ENCODE measurements at regions not wholly inside any gene's neighbourhood (a gene's known extent, or its start where the extent isn't known, plus 50 kb on each side); places are given as distances from the start of the nearest gene placed in this dataset.
"Not testable (repeated sequence)": the region's sequence is repeated elsewhere in the genome, so short reads cannot be mapped to it uniquely, and the experiment has no call there.

DNA sequence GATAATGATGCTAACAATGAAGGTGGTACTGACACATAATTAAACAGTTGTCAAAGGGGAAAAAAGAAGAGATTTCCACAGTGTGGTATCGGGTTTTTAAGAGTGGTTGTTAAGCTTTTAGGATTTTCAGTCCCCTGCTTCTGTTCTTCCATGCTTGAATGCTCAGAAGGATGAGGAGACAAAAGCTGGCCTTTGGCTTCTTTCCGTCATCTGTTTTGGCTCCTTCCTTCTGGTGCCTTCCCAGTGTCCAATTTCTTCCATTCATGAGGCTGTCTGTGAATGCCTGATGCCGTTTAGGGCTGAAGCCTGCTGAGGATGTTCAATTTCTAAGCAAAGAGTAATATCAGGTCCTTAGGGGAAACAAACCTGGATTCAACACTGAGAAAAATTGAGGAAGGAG lies 179.6 kb upstream of the GLRA1 start (continued):
- TF ChIP-seq, protein P1, sequence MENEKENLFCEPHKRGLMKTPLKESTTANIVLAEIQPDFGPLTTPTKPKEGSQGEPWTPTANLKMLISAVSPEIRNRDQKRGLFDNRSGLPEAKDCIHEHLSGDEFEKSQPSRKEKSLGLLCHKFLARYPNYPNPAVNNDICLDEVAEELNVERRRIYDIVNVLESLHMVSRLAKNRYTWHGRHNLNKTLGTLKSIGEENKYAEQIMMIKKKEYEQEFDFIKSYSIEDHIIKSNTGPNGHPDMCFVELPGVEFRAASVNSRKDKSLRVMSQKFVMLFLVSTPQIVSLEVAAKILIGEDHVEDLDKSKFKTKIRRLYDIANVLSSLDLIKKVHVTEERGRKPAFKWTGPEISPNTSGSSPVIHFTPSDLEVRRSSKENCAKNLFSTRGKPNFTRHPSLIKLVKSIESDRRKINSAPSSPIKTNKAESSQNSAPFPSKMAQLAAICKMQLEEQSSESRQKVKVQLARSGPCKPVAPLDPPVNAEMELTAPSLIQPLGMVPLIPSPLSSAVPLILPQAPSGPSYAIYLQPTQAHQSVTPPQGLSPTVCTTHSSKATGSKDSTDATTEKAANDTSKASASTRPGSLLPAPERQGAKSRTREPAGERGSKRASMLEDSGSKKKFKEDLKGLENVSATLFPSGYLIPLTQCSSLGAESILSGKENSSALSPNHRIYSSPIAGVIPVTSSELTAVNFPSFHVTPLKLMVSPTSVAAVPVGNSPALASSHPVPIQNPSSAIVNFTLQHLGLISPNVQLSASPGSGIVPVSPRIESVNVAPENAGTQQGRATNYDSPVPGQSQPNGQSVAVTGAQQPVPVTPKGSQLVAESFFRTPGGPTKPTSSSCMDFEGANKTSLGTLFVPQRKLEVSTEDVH (IDR thresholded peaks at IDR 0.05; ENCODE audit: low read depth, partially characterized antibody) = no peak

DNA sequence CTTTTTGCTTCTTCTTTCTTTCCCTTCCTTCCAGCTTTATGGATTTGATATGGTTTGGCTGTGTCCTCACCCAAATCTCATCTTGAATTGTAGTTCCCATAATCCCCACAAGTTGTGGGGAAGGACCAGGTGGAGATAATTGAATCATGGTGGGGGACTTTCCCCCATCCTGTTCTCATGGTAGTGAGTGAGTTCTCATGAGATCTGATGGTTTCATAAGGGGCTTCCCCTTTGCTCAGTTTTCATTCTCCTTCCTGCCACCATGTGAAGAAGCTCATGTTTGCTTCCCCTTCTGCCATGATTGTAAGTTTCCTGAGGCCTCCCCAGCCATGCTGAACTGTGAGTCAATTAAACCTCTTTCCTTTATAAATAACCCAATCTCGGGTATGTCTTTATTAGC lies 178.3 kb upstream of the GLRA1 start:
- H4K20me1 ChIP-seq (ENCODE audit: control insufficient read depth, insufficient read depth); H3K36me3 ChIP-seq (ENCODE audit: control insufficient read depth in 2 of 2, insufficient read depth in 2 of 2, low read length in 1 of 2); H3K9me3 ChIP-seq (replicated peaks; ENCODE audit: control insufficient read depth, insufficient read depth, low read length); in situ Hi-C loops (cut with MboI); BruUV-seq (replicated peaks); RAD21 ChIA-PET (ENCODE audit: unreplicated experiment); H3K4me2 ChIP-seq (ENCODE audit: control insufficient read depth, insufficient read depth); FAIRE-seq; H3K4me1 ChIP-seq (ENCODE audit: control insufficient read depth, insufficient read depth, low read length); DNase-seq (ENCODE audit: low read depth, low spot score); CTCF ChIA-PET; intact Hi-C loops (cut with micrococcal nuclease; ENCODE audit: unreplicated experiment); H3K9ac ChIP-seq (ENCODE audit: control insufficient read depth, insufficient read depth, low read length); H3K27me3 ChIP-seq (replicated peaks in 1 of 2; ENCODE audit: control insufficient read depth in 2 of 2, insufficient read depth in 2 of 2, low read length in 1 of 2); H3K79me2 ChIP-seq (ENCODE audit: control insufficient read depth, insufficient read depth, low read length); H3K4me3 ChIP-seq; H3K27ac ChIP-seq (ENCODE audit: control insufficient read depth, insufficient read depth); ATAC-seq; POLR2A ChIA-PET; H2AFZ ChIP-seq (ENCODE audit: control insufficient read depth, low read depth, low read length): not testable (repeated sequence)
- SMC1A ChIA-PET (ENCODE audit: uncharacterized antibody, unreplicated experiment) = interaction anchor here (1.2 to 1.4 kb wide), 2 partner anchors 8 to 10 kb away, joined by 3 read pairs; no protein-coding TSS in a partner anchor
- 0% methylated on average over 1 of the region's 1 CpG for WGBS (ENCODE audit: insufficient coverage, insufficient replicate concordance, low lambda C conversion rate, missing lambda C conversion rate)

DNA sequence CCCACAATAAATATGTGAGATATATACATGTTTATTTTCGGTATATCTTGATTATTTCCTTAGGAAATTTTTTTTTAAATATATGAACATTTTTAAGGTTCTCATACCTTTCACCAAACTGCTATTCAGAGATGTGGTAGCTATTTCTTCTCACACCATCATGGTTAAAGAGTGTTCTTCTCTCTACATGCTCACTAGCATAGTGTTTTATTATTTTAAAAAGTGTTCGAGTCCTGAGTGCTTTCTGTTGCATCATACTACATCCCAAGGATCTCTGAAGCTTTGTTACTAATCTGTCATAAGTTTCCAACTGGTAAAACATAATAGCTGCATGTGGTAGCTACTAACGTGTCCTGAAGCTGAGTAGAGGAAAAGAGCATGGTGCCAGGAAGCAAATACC lies 177.4 kb upstream of the GLRA1 start:
- ChIA-PET CTCF (interaction anchor here (0.6 to 0.7 kb wide), 2 partner anchors 213 to 1319 kb away, joined by 4 read pairs; no protein-coding TSS in a partner anchor), RAD21 (ENCODE audit: unreplicated experiment) (no interaction called here), POLR2A (no interaction called here), SMC1A (ENCODE audit: uncharacterized antibody, unreplicated experiment) (no interaction called here)
- Histone ChIP-seq H3K79me2 (ENCODE audit: control insufficient read depth, insufficient read depth, low read length) (no peaks in the 10 kb centered on the region), H3K4me1 (ENCODE audit: control insufficient read depth, insufficient read depth, low read length) (no peaks in the 10 kb centered on the region), H4K20me1 (ENCODE audit: control insufficient read depth, insufficient read depth) (no peaks in the 10 kb centered on the region), H3K4me2 (ENCODE audit: control insufficient read depth, insufficient read depth) (no peak overlapping the region), H3K27ac (ENCODE audit: control insufficient read depth, insufficient read depth) (no peak overlapping the region), H2AFZ (ENCODE audit: control insufficient read depth, low read depth, low read length) (no peak overlapping the region), H3K27me3 (replicated peaks in 1 of 2; ENCODE audit: control insufficient read depth in 2 of 2, insufficient read depth in 2 of 2, low read length in 1 of 2) (no peaks in the 10 kb centered on the region), H3K9ac (ENCODE audit: control insufficient read depth, insufficient read depth, low read length) (no peak overlapping the region), H3K4me3 (no peak overlapping the region), H3K9me3 (replicated peaks; ENCODE audit: control insufficient read depth, insufficient read depth, low read length) (no peaks in the 10 kb centered on the region; the same call in 2 of the 3 replicates), H3K36me3 (ENCODE audit: control insufficient read depth in 2 of 2, insufficient read depth in 2 of 2, low read length in 1 of 2) (no peaks in the 10 kb centered on the region)
- 12% methylated on average over 3 of the region's 3 CpGs for WGBS (ENCODE audit: insufficient coverage, insufficient replicate concordance, low lambda C conversion rate, missing lambda C conversion rate)
- ATAC-seq = no peak
- in situ Hi-C loops (cut with MboI) = no loop called here
- no TSS peak for BruUV-seq (replicated peaks)
- FAIRE-seq = no peak
- no peak for DNase-seq (ENCODE audit: low read depth, low spot score)
- intact Hi-C loops (cut with micrococcal nuclease; ENCODE audit: unreplicated experiment) = no loop called here
- TF ChIP-seq, protein P2, sequence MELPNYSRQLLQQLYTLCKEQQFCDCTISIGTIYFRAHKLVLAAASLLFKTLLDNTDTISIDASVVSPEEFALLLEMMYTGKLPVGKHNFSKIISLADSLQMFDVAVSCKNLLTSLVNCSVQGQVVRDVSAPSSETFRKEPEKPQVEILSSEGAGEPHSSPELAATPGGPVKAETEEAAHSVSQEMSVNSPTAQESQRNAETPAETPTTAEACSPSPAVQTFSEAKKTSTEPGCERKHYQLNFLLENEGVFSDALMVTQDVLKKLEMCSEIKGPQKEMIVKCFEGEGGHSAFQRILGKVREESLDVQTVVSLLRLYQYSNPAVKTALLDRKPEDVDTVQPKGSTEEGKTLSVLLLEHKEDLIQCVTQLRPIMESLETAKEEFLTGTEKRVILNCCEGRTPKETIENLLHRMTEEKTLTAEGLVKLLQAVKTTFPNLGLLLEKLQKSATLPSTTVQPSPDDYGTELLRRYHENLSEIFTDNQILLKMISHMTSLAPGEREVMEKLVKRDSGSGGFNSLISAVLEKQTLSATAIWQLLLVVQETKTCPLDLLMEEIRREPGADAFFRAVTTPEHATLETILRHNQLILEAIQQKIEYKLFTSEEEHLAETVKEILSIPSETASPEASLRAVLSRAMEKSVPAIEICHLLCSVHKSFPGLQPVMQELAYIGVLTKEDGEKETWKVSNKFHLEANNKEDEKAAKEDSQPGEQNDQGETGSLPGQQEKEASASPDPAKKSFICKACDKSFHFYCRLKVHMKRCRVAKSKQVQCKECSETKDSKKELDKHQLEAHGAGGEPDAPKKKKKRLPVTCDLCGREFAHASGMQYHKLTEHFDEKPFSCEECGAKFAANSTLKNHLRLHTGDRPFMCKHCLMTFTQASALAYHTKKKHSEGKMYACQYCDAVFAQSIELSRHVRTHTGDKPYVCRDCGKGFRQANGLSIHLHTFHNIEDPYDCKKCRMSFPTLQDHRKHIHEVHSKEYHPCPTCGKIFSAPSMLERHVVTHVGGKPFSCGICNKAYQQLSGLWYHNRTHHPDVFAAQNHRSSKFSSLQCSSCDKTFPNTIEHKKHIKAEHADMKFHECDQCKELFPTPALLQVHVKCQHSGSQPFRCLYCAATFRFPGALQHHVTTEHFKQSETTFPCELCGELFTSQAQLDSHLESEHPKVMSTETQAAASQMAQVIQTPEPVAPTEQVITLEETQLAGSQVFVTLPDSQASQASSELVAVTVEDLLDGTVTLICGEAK (IDR thresholded peaks at IDR 0.05; ENCODE audit: borderline replicate concordance) = no peak
- TF ChIP-seq, protein P3, sequence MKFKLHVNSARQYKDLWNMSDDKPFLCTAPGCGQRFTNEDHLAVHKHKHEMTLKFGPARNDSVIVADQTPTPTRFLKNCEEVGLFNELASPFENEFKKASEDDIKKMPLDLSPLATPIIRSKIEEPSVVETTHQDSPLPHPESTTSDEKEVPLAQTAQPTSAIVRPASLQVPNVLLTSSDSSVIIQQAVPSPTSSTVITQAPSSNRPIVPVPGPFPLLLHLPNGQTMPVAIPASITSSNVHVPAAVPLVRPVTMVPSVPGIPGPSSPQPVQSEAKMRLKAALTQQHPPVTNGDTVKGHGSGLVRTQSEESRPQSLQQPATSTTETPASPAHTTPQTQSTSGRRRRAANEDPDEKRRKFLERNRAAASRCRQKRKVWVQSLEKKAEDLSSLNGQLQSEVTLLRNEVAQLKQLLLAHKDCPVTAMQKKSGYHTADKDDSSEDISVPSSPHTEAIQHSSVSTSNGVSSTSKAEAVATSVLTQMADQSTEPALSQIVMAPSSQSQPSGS (IDR thresholded peaks at IDR 0.05; ENCODE audit: low read length) = no peak
- TF ChIP-seq, protein P4, sequence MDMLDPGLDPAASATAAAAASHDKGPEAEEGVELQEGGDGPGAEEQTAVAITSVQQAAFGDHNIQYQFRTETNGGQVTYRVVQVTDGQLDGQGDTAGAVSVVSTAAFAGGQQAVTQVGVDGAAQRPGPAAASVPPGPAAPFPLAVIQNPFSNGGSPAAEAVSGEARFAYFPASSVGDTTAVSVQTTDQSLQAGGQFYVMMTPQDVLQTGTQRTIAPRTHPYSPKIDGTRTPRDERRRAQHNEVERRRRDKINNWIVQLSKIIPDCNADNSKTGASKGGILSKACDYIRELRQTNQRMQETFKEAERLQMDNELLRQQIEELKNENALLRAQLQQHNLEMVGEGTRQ (IDR thresholded peaks at IDR 0.05; ENCODE audit: borderline replicate concordance, low read depth, low read length) = no peak
- TF ChIP-seq FOXM1 (IDR thresholded peaks at IDR 0.05; ENCODE audit: low read depth, low read length) (no peak), SIN3A (IDR thresholded peaks at IDR 0.05; ENCODE audit: low read depth, low read length) (no peak)
